ENCODE measurements at regions not wholly inside any gene's neighbourhood (a gene's known extent, or its start where the extent isn't known, plus 50 kb on each side); places are given as distances from the start of the nearest gene placed in this dataset.

DNA sequence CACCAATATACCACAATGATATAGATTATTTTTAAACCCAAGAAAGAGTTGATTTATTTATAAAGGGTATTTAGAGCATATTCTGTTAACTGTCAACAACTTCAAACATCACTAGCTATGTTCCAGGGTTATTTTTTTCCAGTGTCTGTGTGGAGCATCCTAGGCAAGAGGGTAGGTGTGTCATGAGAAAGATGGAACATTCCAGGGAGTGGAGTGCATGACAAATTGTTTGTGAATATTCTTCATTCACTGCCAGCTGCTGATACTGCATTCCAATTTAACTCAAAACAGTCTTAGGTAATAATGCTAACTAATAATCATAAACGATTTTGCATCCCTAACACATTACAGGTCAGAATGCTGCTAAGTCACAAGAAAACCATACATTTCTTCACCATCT lies 148.7 kb upstream of the RASGEF1B start:
- H3K4me3 ChIP-seq (ENCODE audit: low read length) = no peak overlapping the region
- no peaks in the 10 kb centered on the region for H3K9me3 ChIP-seq (ENCODE audit: insufficient read depth, low read depth, low read length)
- H3K4me1 ChIP-seq (ENCODE audit: insufficient read depth, low read length) = no peaks in the 10 kb centered on the region
- no peak overlapping the region for H3K27ac ChIP-seq (ENCODE audit: low read depth, low read length)
- H3K36me3 ChIP-seq (ENCODE audit: insufficient read depth, low read length) = no peaks in the 10 kb centered on the region
- WGBS = 94% methylated on average over 1 of the region's 1 CpG
- no peaks in the 10 kb centered on the region for H3K27me3 ChIP-seq (ENCODE audit: insufficient read depth, low read length)
- no peak overlapping the region for H3K9ac ChIP-seq (ENCODE audit: low read depth, low read length)

GRCh38 chr4:81617545-81617944 lies 145.8 kb upstream of the RASGEF1B start:
- Histone ChIP-seq H3K36me3 (ENCODE audit: insufficient read depth, low read length) (no peaks in the 10 kb centered on the region), H3K27ac (ENCODE audit: low read depth, low read length) (no peak overlapping the region), H3K4me3 (ENCODE audit: low read length) (no peak overlapping the region), H3K27me3 (ENCODE audit: insufficient read depth, low read length) (no peaks in the 10 kb centered on the region), H3K9ac (ENCODE audit: low read depth, low read length) (no peak overlapping the region), H3K4me1 (ENCODE audit: insufficient read depth, low read length) (no peaks in the 10 kb centered on the region), H3K9me3 (ENCODE audit: insufficient read depth, low read depth, low read length) (no peaks in the 10 kb centered on the region)
- WGBS = 94% methylated on average over 1 of the region's 1 CpG

- Histone ChIP-seq H3K27ac (ENCODE audit: low read depth, low read length) (no peak overlapping the region), H3K9ac (ENCODE audit: low read depth, low read length) (no peak overlapping the region), H3K4me1 (ENCODE audit: insufficient read depth, low read length) (peaks cover 11% of the 10 kb centered on the region; the same call in 1 of the 2 replicates), H3K9me3 (ENCODE audit: insufficient read depth, low read depth, low read length) (no peaks in the 10 kb centered on the region), H3K36me3 (ENCODE audit: insufficient read depth, low read length) (no peaks in the 10 kb centered on the region), H3K4me3 (ENCODE audit: low read length) (no peak overlapping the region), H3K27me3 (ENCODE audit: insufficient read depth, low read length) (no peaks in the 10 kb centered on the region)
- WGBS = 62% methylated on average over 1 of the region's 3 CpGs
Observed at GRCh38 chr4:81611221-81611620, 139.5 kb upstream of the RASGEF1B start.

- H3K4me3 ChIP-seq (ENCODE audit: low read length) = no peak overlapping the region
- no peaks in the 10 kb centered on the region for H3K9me3 ChIP-seq (ENCODE audit: insufficient read depth, low read depth, low read length)
- no peaks in the 10 kb centered on the region for H3K27me3 ChIP-seq (ENCODE audit: insufficient read depth, low read length)
- no peak overlapping the region for H3K27ac ChIP-seq (ENCODE audit: low read depth, low read length)
- WGBS = 96% methylated on average over 2 of the region's 2 CpGs
- H3K36me3 ChIP-seq (ENCODE audit: insufficient read depth, low read length) = no peaks in the 10 kb centered on the region
- peaks cover 17% of the 10 kb centered on the region; the same call in 1 of the 2 replicates for H3K4me1 ChIP-seq (ENCODE audit: insufficient read depth, low read length)
- no peak overlapping the region for H3K9ac ChIP-seq (ENCODE audit: low read depth, low read length)
Observed at GRCh38 chr4:81609844-81610243, 138.1 kb upstream of the RASGEF1B start.

DNA sequence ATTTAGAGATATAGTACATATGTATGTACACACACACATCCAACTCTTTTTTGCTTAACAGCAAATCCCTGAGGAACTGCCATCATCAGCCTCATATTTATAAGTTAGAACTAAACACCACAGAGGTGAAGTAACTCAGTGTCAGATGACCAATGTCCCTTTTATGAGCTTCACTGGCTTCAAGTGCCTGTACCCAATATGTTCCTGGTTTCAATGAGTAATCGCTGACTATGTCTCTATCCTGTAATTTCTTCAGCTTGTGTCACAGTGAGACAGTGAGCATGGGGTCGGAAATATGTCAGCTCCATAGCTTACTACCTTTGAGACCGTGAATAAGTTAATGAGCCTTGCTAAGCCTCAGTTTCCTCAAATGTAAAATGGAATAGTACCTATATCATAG lies 136.2 kb upstream of the RASGEF1B start:
- Histone ChIP-seq H3K9me3 (ENCODE audit: insufficient read depth, low read depth, low read length) (no peaks in the 10 kb centered on the region), H3K27ac (ENCODE audit: low read depth, low read length) (no peak overlapping the region), H3K4me3 (ENCODE audit: low read length) (no peak overlapping the region), H3K27me3 (ENCODE audit: insufficient read depth, low read length) (no peaks in the 10 kb centered on the region), H3K36me3 (ENCODE audit: insufficient read depth, low read length) (no peaks in the 10 kb centered on the region), H3K9ac (ENCODE audit: low read depth, low read length) (no peak overlapping the region), H3K4me1 (ENCODE audit: insufficient read depth, low read length) (peaks cover 17% of the 10 kb centered on the region; the same call in 1 of the 2 replicates)
- 96% methylated on average over 3 of the region's 3 CpGs for WGBS

DNA sequence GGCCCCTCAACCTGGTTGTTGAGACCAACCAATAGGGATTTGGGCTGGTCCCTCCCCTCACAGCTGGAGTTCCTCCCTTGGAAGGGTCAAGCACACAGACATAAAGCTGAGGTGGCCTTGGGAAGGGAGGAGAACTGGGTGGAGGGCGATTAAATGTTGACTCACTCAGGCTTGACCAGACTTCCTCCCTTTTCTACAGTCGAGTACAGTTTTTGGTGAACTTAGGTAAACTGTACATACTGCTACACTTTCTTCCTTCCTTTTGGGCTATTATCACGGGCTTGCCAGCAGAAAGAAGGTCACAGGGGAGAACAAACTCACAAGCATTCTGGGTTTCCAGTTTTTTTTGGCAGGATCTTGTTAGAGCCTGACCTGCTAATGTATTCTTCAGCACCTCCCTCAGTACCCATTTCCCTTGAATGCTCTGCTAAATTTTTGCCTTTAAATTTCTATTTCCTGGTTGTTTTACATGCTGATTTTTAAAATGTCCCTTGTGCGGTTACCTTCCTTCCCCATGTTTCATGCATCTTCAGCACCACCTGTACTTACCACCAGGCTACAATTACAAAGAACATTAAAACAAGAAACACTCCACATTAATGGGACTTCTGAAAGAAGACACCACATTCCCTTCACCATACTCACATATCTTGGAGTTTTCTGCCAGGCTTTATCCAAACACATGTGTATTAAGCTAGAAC lies 135.2 kb upstream of the RASGEF1B start:
- H3K9ac ChIP-seq (ENCODE audit: low read depth, low read length) = no peak overlapping the region
- H3K9me3 ChIP-seq (ENCODE audit: insufficient read depth, low read depth, low read length) = no peaks in the 10 kb centered on the region
- no peak overlapping the region for H3K4me3 ChIP-seq (ENCODE audit: low read length)
- 69% methylated on average over 4 of the region's 4 CpGs for WGBS
- H3K27ac ChIP-seq (ENCODE audit: low read depth, low read length) = no peak overlapping the region
- no peaks in the 10 kb centered on the region for H3K27me3 ChIP-seq (ENCODE audit: insufficient read depth, low read length)
- H3K36me3 ChIP-seq (ENCODE audit: insufficient read depth, low read length) = no peaks in the 10 kb centered on the region
- H3K4me1 ChIP-seq (ENCODE audit: insufficient read depth, low read length) = peaks cover 17% of the 10 kb centered on the region; the same call in 1 of the 2 replicates

GRCh38 chr4:81606166-81606565 lies 134.5 kb upstream of the RASGEF1B start:
- Histone ChIP-seq H3K36me3 (ENCODE audit: insufficient read depth, low read length) (no peaks in the 10 kb centered on the region), H3K9me3 (ENCODE audit: insufficient read depth, low read depth, low read length) (no peaks in the 10 kb centered on the region), H3K9ac (ENCODE audit: low read depth, low read length) (no peak overlapping the region), H3K4me3 (ENCODE audit: low read length) (no peak overlapping the region), H3K27ac (ENCODE audit: low read depth, low read length) (no peak overlapping the region), H3K4me1 (ENCODE audit: insufficient read depth, low read length) (peaks cover 17% of the 10 kb centered on the region; the same call in 1 of the 2 replicates), H3K27me3 (ENCODE audit: insufficient read depth, low read length) (no peaks in the 10 kb centered on the region)
- 99% methylated on average over 2 of the region's 2 CpGs for WGBS

DNA sequence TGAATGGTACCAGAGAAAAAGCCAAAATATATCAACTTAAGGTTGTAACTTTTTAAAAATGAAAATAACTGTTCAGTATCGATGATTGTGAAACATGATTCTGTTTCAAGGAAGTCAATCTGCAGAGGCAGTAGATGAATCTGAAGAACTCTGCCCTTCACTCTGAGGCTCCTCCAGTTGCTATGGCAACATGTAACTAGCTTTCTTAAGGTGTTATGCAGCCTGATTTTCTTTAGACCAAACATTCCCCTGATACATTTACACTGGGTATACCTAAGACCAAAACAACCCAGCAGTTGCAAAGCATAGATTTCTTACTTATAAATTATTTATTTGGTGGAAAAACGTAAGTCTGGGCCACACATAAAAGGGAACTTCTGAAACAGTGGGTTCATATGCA lies 133.6 kb upstream of the RASGEF1B start:
- H3K9me3 ChIP-seq (ENCODE audit: insufficient read depth, low read depth, low read length) = no peaks in the 10 kb centered on the region
- no peaks in the 10 kb centered on the region for H3K36me3 ChIP-seq (ENCODE audit: insufficient read depth, low read length)
- no peak overlapping the region for H3K9ac ChIP-seq (ENCODE audit: low read depth, low read length)
- WGBS = 94% methylated on average over 1 of the region's 2 CpGs
- no peaks in the 10 kb centered on the region for H3K27me3 ChIP-seq (ENCODE audit: insufficient read depth, low read length)
- no peak overlapping the region for H3K4me3 ChIP-seq (ENCODE audit: low read length)
- peaks cover 24% of the 10 kb centered on the region; the same call in 1 of the 2 replicates for H3K4me1 ChIP-seq (ENCODE audit: insufficient read depth, low read length)
- H3K27ac ChIP-seq (ENCODE audit: low read depth, low read length) = no peak overlapping the region

DNA sequence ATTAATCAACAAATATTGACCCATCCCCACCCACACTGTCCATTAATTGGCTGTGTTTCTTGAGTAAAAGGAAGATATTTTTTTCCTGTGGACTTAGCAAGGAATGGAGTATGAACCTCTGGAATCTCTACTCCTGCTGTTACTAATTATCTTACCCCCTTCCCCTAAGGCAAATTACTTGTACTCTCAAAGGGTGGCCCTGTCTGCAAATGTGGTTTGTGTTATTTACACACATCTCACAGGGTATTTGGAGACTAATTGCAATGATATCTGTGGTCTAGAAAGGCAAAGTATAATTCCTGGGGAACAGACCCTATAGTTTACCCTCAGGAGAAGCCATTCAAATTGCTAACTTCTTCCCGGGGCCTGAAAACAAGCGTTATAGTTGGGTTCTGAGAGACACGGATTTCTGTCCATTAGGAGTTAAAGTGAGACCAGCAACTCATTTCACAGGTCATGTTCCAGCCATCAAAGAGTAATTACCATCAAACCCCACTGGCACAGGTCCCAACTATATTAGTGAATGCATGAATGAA lies 133.0 kb upstream of the RASGEF1B start:
- Histone ChIP-seq H3K4me1 (ENCODE audit: insufficient read depth, low read length) (peaks cover 29% of the 10 kb centered on the region; the same call in 1 of the 2 replicates), H3K36me3 (ENCODE audit: insufficient read depth, low read length) (no peaks in the 10 kb centered on the region), H3K27ac (ENCODE audit: low read depth, low read length) (no peak overlapping the region), H3K9ac (ENCODE audit: low read depth, low read length) (no peak overlapping the region), H3K4me3 (ENCODE audit: low read length) (no peak overlapping the region), H3K27me3 (ENCODE audit: insufficient read depth, low read length) (no peaks in the 10 kb centered on the region), H3K9me3 (ENCODE audit: insufficient read depth, low read depth, low read length) (no peaks in the 10 kb centered on the region)
- 83% methylated on average over 3 of the region's 3 CpGs for WGBS

DNA sequence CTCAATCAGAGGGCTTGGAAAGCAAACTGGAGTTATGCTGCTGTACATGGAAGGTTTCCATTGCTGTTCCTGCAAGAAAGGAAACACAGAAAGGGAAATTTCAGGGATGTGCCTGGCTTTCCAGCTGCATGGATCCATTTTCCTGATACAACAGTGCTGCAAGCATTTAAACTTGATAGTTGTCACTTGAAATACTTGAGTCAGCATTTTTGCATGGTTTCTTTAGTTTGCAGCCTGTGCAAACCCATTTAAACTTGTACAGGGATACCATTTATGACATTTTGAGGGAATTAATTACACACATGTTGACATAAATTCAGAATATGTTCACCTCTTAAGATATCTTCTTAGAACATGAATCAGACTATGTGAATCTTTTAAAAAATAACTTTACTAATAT lies 131.1 kb upstream of the RASGEF1B start:
- Histone ChIP-seq H3K4me3 (ENCODE audit: low read length) (no peak overlapping the region), H3K9ac (ENCODE audit: low read depth, low read length) (no peak overlapping the region), H3K27ac (ENCODE audit: low read depth, low read length) (no peak overlapping the region), H3K36me3 (ENCODE audit: insufficient read depth, low read length) (no peaks in the 10 kb centered on the region), H3K4me1 (ENCODE audit: insufficient read depth, low read length) (peaks cover 35% of the 10 kb centered on the region), H3K27me3 (ENCODE audit: insufficient read depth, low read length) (no peaks in the 10 kb centered on the region), H3K9me3 (ENCODE audit: insufficient read depth, low read depth, low read length) (no peaks in the 10 kb centered on the region)

DNA sequence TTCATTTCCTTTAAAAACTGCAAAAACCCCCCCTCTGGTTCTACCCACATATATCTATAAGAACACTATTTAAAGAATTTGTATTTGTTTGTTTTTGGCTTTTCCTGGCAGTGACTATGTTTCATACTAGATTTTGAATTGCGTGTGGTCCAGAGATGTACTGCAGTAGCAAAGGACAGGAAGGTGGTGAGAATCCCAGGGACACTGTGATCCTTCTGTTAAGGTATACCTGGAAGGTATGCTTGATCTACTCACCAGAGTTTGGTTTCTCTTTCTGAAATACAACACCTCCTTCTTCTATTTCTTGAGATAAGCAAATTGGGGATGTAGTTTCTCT lies 129.6 kb upstream of the RASGEF1B start:
- WGBS = 89% methylated on average over 1 of the region's 1 CpG
- Histone ChIP-seq H3K9me3 (ENCODE audit: insufficient read depth, low read depth, low read length) (no peaks in the 10 kb centered on the region), H3K27me3 (ENCODE audit: insufficient read depth, low read length) (no peaks in the 10 kb centered on the region), H3K9ac (ENCODE audit: low read depth, low read length) (no peak overlapping the region), H3K27ac (ENCODE audit: low read depth, low read length) (no peak overlapping the region), H3K4me3 (ENCODE audit: low read length) (no peak overlapping the region), H3K36me3 (ENCODE audit: insufficient read depth, low read length) (no peaks in the 10 kb centered on the region), H3K4me1 (ENCODE audit: insufficient read depth, low read length) (peaks cover 25% of the 10 kb centered on the region)

Measured in HUES64 (cell line).